Kidney (tissue), 13 donors: ENCODE measurements at regions not wholly inside any gene's neighbourhood (a gene's known extent, or its start where the extent isn't known, plus 50 kb on each side); places are given as distances from the start of the nearest gene placed in this dataset.

Source experiments
- DNase-seq, 5 donors: peaks; one replicate each; pipeline ENCODE4 v3.0.0-alpha.2; 2013 to 2020
- FAIRE-seq: peaks from 2 replicates; lab custom pipeline; 2012; peaks lifted over from hg19 to GRCh38; lab: Jason Lieb, UNC
- H3K27ac ChIP-seq, 2 donors: one replicate each; pipeline ENCODE4 v1.7.0; 2013; ENCODE audit warnings: low read depth in 2 of 2, low read length in 2 of 2, inconsistent platforms in 1 of 2
- H3K27me3 ChIP-seq: one replicate; pipeline ENCODE4 v1.7.1; 2013; ENCODE audit warnings: low read length, inconsistent platforms; ENCODE audit not compliant: control insufficient read depth, insufficient read depth
- H3K36me3 ChIP-seq, 3 donors: one replicate each; pipeline versions ENCODE4 v1.7.0 to v1.7.1; 2013; ENCODE audit warnings: low read length in 3 of 3, control low read depth in 1 of 3, inconsistent platforms in 1 of 3; ENCODE audit not compliant: insufficient read depth in 3 of 3, control insufficient read depth in 2 of 3
- H3K4me1 ChIP-seq, 3 donors: one replicate each; pipeline versions ENCODE4 v1.7.0 to v1.7.1; 2013; ENCODE audit warnings: low read length in 3 of 3, inconsistent platforms in 1 of 3, low read depth in 1 of 3; ENCODE audit not compliant: control insufficient read depth in 2 of 3, insufficient read depth in 2 of 3
- H3K4me3 ChIP-seq, 3 donors: one replicate each; pipeline versions ENCODE4 v1.7.0 to v1.8.1; 2013; ENCODE audit warnings: low read length in 3 of 3, control low read depth in 1 of 3, inconsistent platforms in 1 of 3
- H3K9ac ChIP-seq, 3 donors: one replicate each; pipeline versions ENCODE4 v1.7.0 to v1.7.1; 2013; ENCODE audit warnings: low read length in 3 of 3, control low read depth in 1 of 3, inconsistent platforms in 1 of 3
- H3K9me3 ChIP-seq, 3 donors: one replicate each; pipeline versions ENCODE4 v1.7.0 to v1.7.1; 2013; ENCODE audit warnings: low read length in 3 of 3, control low read depth in 1 of 3, inconsistent platforms in 1 of 3; ENCODE audit not compliant: control insufficient read depth in 2 of 3, insufficient read depth in 1 of 3
- intact Hi-C: fragments of 100-400 bp; cut with DNase I; formaldehyde crosslinking; loops from one replicate; pipeline ENCODE4 v1.11.1; 2022
- TF ChIP-seq, protein P1 (sequence below): IDR thresholded peaks from 3 replicates; pipeline ENCODE4 v1.5.1; 2012; ENCODE audit warnings: mild to moderate bottlenecking, moderate library complexity, borderline replicate concordance; ENCODE audit not compliant: insufficient read depth; ENCODE audit errors: extremely low read depth
- donor health status: control.
- donor health status: control.
- donor health status: control.
- donor health status: control.
- donor health status: control.
- donor health status: DM: yes; HTN: yes; CAD: no.
- donor health status: Normal renal cell carcinoma (clear cell type).

DNA sequence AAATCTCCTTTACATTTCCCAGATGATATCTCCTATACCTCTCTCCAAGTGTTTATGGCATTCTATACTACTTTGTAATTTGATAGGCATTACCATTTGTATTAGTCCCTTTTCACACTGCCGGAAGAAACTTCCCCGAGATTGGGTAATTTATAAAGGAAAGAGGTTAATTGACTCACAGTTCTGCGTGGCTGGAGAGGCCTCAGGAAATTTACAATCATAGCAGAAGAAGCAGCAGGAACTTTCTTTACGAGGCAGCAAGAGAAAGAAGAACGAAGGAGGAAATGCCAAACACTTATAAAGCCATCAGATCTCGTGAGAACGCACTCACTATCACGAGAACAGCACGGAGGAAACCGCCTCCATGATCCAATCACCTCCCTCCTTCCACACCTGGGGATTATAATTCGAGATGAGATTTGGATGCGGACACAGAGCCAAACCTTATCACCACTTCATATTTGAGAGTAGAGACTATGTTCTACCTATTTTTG lies 1194.6 kb downstream of the SORCS1 start:
- FAIRE-seq (no peak), DNase-seq (peak in 2 of 5 donors; percentile 36 to 48)
- TF ChIP-seq, protein P1, sequence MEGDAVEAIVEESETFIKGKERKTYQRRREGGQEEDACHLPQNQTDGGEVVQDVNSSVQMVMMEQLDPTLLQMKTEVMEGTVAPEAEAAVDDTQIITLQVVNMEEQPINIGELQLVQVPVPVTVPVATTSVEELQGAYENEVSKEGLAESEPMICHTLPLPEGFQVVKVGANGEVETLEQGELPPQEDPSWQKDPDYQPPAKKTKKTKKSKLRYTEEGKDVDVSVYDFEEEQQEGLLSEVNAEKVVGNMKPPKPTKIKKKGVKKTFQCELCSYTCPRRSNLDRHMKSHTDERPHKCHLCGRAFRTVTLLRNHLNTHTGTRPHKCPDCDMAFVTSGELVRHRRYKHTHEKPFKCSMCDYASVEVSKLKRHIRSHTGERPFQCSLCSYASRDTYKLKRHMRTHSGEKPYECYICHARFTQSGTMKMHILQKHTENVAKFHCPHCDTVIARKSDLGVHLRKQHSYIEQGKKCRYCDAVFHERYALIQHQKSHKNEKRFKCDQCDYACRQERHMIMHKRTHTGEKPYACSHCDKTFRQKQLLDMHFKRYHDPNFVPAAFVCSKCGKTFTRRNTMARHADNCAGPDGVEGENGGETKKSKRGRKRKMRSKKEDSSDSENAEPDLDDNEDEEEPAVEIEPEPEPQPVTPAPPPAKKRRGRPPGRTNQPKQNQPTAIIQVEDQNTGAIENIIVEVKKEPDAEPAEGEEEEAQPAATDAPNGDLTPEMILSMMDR: no peak
- H3K27me3 ChIP-seq: no peaks in the 10 kb centered on the region
- intact Hi-C loops: no loop called here
- H3K27ac ChIP-seq: no peak overlapping the region
- H3K4me1 ChIP-seq: peaks cover 0 to 2% (median 0%) of the 10 kb centered on the region in 3 donors
- H3K9me3 ChIP-seq: no peaks in the 10 kb centered on the region
- H3K36me3 ChIP-seq: no peaks in the 10 kb centered on the region
- no peak overlapping the region for H3K4me3 ChIP-seq
- no peak overlapping the region for H3K9ac ChIP-seq

DNA sequence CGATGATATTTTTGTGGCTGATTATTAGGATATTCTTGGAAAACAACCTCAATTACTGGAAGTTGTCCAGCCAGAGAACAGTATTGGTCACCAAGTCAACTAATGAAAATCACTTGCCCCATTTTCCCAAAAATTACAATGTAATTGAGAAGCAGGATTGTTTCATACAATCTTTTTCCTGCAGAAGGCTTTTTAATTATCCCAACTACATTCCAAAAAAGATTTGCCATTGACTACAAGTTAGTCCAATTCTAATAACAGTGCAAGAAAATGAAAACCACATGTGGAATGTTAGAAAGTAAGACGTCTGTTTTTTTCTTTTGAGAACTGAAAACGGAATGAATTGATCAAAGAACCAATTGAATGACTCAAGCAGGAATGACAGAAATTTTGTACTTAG lies 1195.8 kb downstream of the SORCS1 start:
- FAIRE-seq (no peak), DNase-seq (no peak)
- H3K36me3 ChIP-seq: no peaks in the 10 kb centered on the region
- no peaks in the 10 kb centered on the region for H3K9me3 ChIP-seq
- H3K27me3 ChIP-seq: no peaks in the 10 kb centered on the region
- peaks cover 0 to 2% (median 0%) of the 10 kb centered on the region in 3 donors for H3K4me1 ChIP-seq
- H3K9ac ChIP-seq: no peak overlapping the region
- intact Hi-C loops: no loop called here
- H3K4me3 ChIP-seq: no peak overlapping the region
- no peak overlapping the region for H3K27ac ChIP-seq
- TF ChIP-seq, protein P1: no peak

DNA sequence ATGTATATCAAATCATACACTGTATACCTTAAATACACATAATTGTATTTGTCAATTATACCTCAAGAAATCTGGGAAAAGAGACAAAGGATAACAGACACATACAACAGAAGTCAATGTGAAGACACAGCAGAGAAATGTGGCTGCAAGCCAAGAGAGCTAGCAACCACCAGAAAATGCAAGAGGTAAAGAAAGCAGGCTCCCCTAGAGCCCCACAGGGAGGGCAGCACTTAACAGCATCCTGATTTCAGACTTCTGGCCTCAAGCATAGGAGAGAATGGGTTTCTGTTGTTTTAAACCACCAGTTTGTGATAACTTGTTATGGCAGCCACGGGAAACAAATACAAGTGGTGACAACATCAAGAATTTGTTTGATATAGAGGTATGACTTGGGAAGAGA lies 1197.2 kb downstream of the SORCS1 start:
- intact Hi-C loops: no loop called here
- H3K4me1 ChIP-seq: peaks cover 0 to 2% (median 0%) of the 10 kb centered on the region in 3 donors
- no peaks in the 10 kb centered on the region for H3K36me3 ChIP-seq
- DNase-seq (no peak), FAIRE-seq (no peak)
- H3K27ac ChIP-seq: no peak overlapping the region
- H3K9ac ChIP-seq: no peak overlapping the region
- TF ChIP-seq, protein P1: no peak
- H3K4me3 ChIP-seq: no peak overlapping the region
- H3K27me3 ChIP-seq: no peaks in the 10 kb centered on the region
- no peaks in the 10 kb centered on the region for H3K9me3 ChIP-seq

DNA sequence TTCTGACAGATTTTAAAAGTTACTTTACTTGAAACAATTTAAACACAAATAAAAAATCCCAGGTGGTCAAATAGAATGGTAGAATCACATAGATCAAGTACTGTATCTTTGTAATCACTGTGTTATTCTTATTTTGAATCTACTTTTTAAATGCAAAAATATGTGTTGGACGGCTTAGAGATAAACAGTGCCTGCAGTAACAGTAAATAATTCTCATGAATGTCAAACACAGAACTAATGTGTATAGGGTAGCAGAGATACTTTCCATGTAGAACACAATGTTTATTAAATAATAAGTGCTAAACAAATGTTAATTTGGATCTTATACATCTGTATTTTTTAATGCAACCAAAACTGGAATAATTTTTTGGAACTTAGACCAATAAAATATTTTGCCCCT lies 1199.4 kb downstream of the SORCS1 start:
- no peak overlapping the region for H3K4me3 ChIP-seq
- no peaks in the 10 kb centered on the region for H3K4me1 ChIP-seq
- FAIRE-seq (no peak), DNase-seq (no peak)
- TF ChIP-seq, protein P1: no peak
- intact Hi-C loops: no loop called here
- no peaks in the 10 kb centered on the region for H3K36me3 ChIP-seq
- no peak overlapping the region for H3K9ac ChIP-seq
- no peaks in the 10 kb centered on the region for H3K9me3 ChIP-seq
- H3K27ac ChIP-seq: no peak overlapping the region
- no peaks in the 10 kb centered on the region for H3K27me3 ChIP-seq
